Duodenal mucosa (tissue), 2 donors: ENCODE measurements at regions not wholly inside any gene's neighbourhood (a gene's known extent, or its start where the extent isn't known, plus 50 kb on each side); places are given as distances from the start of the nearest gene placed in this dataset.

Experiments used
- H3K27ac ChIP-seq: one replicate; pipeline ENCODE4 v1.7.0; 2013; ENCODE audit warnings: low read depth, low read length
- H3K27me3 ChIP-seq, 2 donors: one replicate each; pipeline ENCODE4 v1.7.0; 2013; ENCODE audit warnings: low read length in 2 of 2, control low read depth in 1 of 2; ENCODE audit not compliant: insufficient read depth in 2 of 2, control insufficient read depth in 1 of 2
- H3K36me3 ChIP-seq, 2 donors: one replicate each; pipeline ENCODE4 v1.7.0; 2013; ENCODE audit warnings: low read length in 2 of 2, control low read depth in 1 of 2; ENCODE audit not compliant: insufficient read depth in 2 of 2, control insufficient read depth in 1 of 2
- H3K4me1 ChIP-seq, 2 donors: one replicate each; pipeline ENCODE4 v1.7.0; 2013; ENCODE audit warnings: low read length in 2 of 2, control low read depth in 1 of 2; ENCODE audit not compliant: insufficient read depth in 2 of 2, control insufficient read depth in 1 of 2
- H3K4me3 ChIP-seq, 2 donors: one replicate each; pipeline ENCODE4 v1.7.0; 2013; ENCODE audit warnings: low read length in 2 of 2, low read depth in 1 of 2
- H3K9ac ChIP-seq, 2 donors: one replicate each; pipeline ENCODE4 v1.7.0; 2013; ENCODE audit warnings: low read length in 2 of 2, low read depth in 1 of 2
- H3K9me3 ChIP-seq, 2 donors: one replicate each; pipeline ENCODE4 v1.7.0; 2013; ENCODE audit warnings: low read length in 2 of 2, control low read depth in 1 of 2; ENCODE audit not compliant: control insufficient read depth in 1 of 2

DNA sequence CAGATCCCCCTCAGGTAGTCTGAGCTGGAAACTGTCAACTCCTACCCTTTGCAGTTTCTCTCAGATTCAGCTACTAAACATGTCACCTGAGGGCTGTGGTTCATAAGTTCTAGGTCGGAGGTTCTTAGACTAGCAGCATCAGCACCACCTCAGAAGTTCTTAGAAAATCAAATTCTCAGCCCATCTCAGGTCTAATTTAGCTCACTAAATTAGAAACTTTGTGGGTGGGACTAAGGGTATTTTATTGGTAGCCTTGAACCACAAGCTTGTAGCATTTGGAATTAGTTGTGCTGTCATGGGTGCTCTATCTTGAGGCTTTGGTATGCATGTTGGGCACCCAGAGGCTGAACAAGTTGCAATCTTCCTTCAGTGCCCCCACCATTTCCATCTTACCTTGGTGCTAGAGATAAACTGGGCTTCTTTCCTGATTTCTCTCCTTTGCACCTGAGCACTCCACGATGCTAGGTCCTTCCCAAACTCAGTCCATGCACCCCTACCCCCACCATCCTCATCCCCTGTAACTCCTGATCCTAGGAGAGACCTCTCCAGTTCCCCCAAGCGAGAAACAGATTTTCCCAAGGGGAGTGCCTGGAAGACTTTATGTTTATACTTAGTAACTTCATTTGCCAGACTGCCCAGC, 54.2 kb downstream of the S1PR1 start:
- peaks cover 5 to 15% of the 10 kb centered on the region in 2 donors for H3K4me1 ChIP-seq
- no peaks in the 10 kb centered on the region for H3K9me3 ChIP-seq
- H3K4me3 ChIP-seq = no peak overlapping the region
- no peaks in the 10 kb centered on the region for H3K36me3 ChIP-seq
- no peak overlapping the region for H3K9ac ChIP-seq
- H3K27me3 ChIP-seq = no peaks in the 10 kb centered on the region
- no peak overlapping the region for H3K27ac ChIP-seq

DNA sequence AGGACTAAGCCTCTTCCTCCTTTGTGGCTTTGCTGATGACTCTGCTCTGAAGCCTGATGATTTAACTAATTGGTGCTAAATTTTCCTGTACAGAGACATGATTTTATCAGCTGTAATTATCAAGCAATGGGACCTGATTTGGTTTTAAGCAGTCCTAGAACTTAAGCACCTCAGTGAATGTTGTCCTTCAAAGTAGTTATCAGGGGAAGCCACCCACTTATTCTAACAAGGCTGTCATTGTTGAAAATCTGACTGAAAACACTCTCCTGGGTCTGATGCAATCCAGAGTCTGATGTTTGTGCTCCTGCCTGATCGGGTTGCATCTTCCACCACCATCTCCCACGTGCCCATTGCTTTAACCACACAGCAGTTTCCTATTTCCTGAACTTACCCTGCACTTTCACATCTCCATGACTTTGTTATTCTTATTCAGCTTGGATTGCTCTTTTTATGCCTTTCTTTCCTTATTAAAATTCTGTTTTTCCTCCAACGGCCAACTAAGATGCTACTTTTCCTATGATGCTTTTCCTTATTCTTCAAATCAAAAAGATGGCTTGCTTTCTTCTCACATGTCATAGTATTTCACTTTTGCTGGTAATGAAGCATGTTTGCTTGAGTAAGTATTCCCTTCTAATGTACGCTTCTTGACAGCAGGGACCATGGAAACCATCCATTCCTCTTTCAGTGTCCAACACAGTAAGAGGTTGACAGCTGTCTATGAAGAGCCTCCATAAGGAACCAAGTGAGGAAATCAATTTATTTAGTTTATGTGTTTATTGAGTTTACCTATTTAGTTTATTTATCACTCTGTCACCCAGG, 55.0 kb downstream of the S1PR1 start:
- H3K9ac ChIP-seq = no peak overlapping the region
- peaks cover 5 to 15% of the 10 kb centered on the region in 2 donors for H3K4me1 ChIP-seq
- H3K4me3 ChIP-seq = no peak overlapping the region
- H3K27me3 ChIP-seq = no peaks in the 10 kb centered on the region
- H3K27ac ChIP-seq = no peak overlapping the region
- no peaks in the 10 kb centered on the region for H3K36me3 ChIP-seq
- H3K9me3 ChIP-seq = no peaks in the 10 kb centered on the region

DNA sequence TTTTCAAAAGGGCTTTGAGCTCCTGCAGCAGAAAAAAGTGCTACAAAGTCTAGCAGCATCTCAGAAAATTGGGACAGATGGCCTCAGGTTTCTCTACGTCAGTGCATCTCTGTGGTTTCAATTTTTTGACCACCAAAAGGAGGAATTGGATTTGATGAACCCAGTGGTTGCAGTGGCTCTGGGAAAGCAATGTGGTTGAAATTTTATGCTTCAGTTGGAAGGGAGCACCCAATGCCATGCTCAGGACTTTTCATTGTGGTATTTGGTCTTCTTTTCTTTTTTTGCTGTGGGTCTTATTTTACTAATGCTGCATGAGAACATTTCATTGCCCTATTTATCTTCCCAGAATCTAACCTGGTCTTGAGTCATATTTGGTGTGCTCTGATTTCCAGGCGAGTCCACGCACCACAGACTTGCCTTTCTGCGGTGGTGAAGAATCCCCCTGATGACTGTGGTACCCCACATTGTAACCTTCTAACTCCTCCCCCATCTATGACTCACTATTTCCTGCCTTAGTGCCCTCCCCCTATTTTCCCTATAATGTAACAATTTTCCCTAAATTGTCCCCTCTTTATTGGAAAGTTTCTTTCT, 56.7 kb downstream of the S1PR1 start:
- H3K4me3 ChIP-seq = no peak overlapping the region
- H3K27me3 ChIP-seq = no peaks in the 10 kb centered on the region
- no peak overlapping the region for H3K9ac ChIP-seq
- no peak overlapping the region for H3K27ac ChIP-seq
- no peaks in the 10 kb centered on the region for H3K36me3 ChIP-seq
- no peaks in the 10 kb centered on the region for H3K9me3 ChIP-seq
- H3K4me1 ChIP-seq = peaks cover 5 to 11% of the 10 kb centered on the region in 2 donors

DNA sequence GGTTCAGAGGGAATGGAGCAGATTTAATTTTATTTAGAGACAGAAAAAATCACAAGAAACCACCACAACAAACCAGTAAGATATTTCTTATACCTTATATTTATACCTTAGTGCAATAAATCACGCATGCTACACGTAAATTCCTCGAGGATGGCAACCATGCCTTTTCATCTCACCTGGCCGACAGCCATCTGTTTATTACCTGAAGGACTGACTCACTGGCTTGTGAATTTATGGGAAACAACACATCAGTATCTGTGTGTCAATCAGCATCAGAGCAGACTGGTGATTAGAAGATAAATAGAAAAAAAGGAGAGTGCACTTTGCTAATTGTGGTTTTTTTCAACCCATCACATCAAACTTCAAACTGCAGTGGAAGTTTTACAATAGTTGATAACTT, 58.4 kb downstream of the S1PR1 start:
- H3K4me1 ChIP-seq = peaks cover 5 to 9% of the 10 kb centered on the region in 2 donors
- H3K36me3 ChIP-seq = no peaks in the 10 kb centered on the region
- no peak overlapping the region for H3K27ac ChIP-seq
- H3K4me3 ChIP-seq = no peak overlapping the region
- no peaks in the 10 kb centered on the region for H3K27me3 ChIP-seq
- H3K9me3 ChIP-seq = no peaks in the 10 kb centered on the region
- no peak overlapping the region for H3K9ac ChIP-seq

DNA sequence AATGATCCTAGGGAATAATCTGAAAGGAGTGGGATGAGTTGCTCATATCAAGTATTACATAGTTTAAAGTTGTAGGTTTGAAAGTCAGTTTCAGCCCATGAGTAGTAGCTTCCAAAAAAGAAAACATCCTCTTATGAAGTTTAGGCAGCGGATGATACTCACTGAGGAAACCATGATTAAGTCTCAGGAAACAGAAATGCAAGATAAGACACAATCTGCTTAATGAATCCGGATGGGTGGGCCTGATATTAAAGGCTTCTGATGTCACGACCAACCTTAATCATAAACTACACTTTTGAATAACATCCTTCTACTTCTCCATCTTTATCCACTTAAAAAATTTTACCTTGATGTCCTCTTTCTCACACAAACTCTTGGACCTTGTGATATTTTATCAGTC, 61.8 kb downstream of the S1PR1 start:
- Histone ChIP-seq H3K27me3 (no peaks in the 10 kb centered on the region), H3K4me3 (no peak overlapping the region), H3K9me3 (no peaks in the 10 kb centered on the region), H3K4me1 (no peaks in the 10 kb centered on the region), H3K36me3 (no peaks in the 10 kb centered on the region), H3K27ac (no peak overlapping the region), H3K9ac (no peak overlapping the region)

DNA sequence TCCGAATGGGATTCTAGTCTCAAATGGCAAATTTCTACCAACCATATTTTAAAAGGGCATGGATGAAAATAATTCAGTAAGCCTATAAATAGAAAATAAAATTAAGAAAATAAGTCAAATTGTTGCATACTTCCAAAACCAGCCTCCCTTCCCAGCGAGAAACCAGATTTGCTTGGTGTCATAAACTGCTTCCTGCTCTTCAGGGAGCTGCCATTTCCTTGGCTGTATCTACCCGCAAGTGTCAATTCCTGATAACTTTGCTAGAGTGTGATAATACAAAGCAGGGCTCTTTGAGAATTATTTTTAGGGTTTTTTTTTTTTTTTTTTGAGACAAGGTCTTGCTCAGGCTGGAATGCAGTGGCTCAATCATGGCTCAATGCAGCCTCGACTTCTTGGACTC, 62.3 kb downstream of the S1PR1 start:
- H3K9ac ChIP-seq = no peak overlapping the region
- no peaks in the 10 kb centered on the region for H3K4me1 ChIP-seq

DNA sequence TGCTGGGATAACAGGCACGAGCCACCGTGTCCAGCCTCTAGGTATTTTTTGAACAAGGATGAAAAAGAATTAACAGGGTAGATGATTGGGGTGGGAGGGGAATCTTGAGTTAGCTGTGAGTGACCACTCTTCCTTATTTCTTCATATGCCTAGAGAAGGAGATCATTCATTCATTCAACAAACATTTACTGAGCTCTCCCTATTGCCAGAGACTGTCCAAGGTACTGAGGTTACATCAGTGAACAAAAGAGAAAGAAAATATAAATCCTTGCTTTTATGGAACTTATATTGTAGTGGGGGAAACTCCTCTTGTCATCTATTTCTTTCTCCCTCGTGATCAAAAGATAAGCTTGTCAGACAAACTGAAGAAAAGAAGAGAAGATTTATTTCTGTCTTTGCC, 62.9 kb downstream of the S1PR1 start:
- Histone ChIP-seq H3K27ac (no peak overlapping the region), H3K36me3 (no peaks in the 10 kb centered on the region), H3K4me3 (no peak overlapping the region), H3K9ac (no peak overlapping the region), H3K27me3 (no peaks in the 10 kb centered on the region), H3K4me1 (no peaks in the 10 kb centered on the region), H3K9me3 (no peaks in the 10 kb centered on the region)

More for the DNA sequence above, 62.3 kb downstream of the S1PR1 start:
- H3K27ac ChIP-seq = no peak overlapping the region
- no peaks in the 10 kb centered on the region for H3K27me3 ChIP-seq
- H3K9me3 ChIP-seq = no peaks in the 10 kb centered on the region
- H3K36me3 ChIP-seq = no peaks in the 10 kb centered on the region
- H3K4me3 ChIP-seq = no peak overlapping the region

DNA sequence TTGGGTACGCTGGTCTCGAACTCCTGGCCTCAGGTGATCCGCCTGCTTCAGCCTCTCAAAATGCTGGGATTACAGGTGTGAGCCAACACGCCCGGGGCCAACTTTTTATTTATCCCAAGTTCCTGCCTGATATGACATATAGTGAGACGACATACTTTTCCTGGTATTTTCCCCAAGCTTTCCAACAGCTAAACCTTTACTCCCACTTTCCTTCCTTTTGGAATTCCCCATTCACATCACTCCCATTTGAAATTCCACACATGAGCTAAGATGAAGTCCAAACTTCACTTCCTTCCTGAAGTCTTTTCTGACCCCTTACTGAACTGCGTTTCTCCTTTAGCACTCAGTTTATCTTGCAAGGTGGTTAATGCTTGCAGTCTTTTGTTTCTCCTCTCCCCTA, 64.1 kb downstream of the S1PR1 start:
- H3K9ac ChIP-seq = no peak overlapping the region
- H3K27me3 ChIP-seq = no peaks in the 10 kb centered on the region
- H3K4me3 ChIP-seq = no peak overlapping the region
- no peaks in the 10 kb centered on the region for H3K36me3 ChIP-seq
- H3K4me1 ChIP-seq = no peaks in the 10 kb centered on the region
- H3K9me3 ChIP-seq = no peaks in the 10 kb centered on the region
- no peak overlapping the region for H3K27ac ChIP-seq

DNA sequence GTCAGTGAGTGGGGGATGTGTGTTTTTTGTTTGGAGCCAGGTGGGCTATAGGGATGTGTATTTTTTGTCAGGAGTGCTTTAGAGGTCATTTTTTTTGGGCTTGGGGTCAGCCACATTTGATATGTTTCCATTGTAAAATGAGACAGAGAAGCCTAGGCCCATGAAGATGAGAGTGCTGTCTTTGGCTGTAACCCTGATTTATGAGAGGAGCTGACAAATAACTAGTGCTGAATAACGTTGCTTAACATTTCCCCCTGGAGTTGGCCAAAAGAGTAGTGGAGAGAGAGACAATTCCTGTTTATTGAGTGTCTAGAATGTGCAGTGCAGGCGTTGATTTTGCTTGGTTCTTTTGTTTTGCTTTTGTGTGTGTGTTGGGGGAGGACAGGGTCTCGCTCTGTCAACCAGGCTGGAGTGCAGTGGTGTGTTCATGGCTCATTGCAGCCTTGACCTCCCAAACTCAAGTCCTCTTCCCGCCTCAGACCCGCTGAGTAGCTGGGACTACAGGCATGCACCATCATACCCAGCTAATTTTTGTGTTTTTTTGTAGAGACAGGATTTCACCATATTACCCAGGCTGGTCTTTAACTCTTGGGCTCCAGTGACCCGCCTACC, 64.7 kb downstream of the S1PR1 start:
- H3K4me1 ChIP-seq = no peaks in the 10 kb centered on the region
- H3K4me3 ChIP-seq = no peak overlapping the region
- H3K9me3 ChIP-seq = no peaks in the 10 kb centered on the region
- no peak overlapping the region for H3K9ac ChIP-seq
- H3K27ac ChIP-seq = no peak overlapping the region
- H3K27me3 ChIP-seq = no peaks in the 10 kb centered on the region
- no peaks in the 10 kb centered on the region for H3K36me3 ChIP-seq
